ENCODE measurements at regions not wholly inside any gene's neighbourhood (a gene's known extent, or its start where the extent isn't known, plus 50 kb on each side); places are given as distances from the start of the nearest gene placed in this dataset.
"Not testable (repeated sequence)": the region's sequence is repeated elsewhere in the genome, so short reads cannot be mapped to it uniquely, and the experiment has no call there.

- DNase-seq (ENCODE audit: low read depth in 2 of 2) = no peak
These were observed 1033.6 kb downstream of the SLITRK5 start for GRCh38 chr13:88704600-88705275.

- no peak for DNase-seq (ENCODE audit: low read depth in 2 of 2)
These were observed 1036.5 kb downstream of the SLITRK5 start for GRCh38 chr13:88707646-88708045.

DNA sequence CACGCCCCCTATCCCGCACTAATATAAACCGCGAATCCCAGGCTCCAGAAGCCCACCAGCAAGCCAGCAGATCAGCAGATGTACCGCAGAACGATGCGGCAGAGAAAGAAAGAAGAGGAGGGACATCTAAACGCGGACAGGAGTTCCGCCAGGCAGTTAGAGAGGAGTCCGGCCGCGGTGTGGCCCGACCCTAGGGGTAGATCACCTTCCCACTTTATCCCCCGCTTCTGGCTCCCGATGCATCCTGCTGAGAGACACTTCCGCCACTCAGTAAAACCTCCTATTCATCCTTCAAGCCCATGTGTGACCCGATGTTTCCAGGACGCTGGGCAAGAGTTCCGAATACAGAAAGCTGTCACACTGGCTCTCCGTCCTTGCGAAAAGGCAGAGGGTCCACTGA, 1046.8 kb downstream of the SLITRK5 start:
- no peak for DNase-seq (ENCODE audit: low read depth in 2 of 2)

GRCh38 chr13:88718781-88719180, 1047.6 kb downstream of the SLITRK5 start:
- DNase-seq (ENCODE audit: low read depth in 2 of 2) = no peak

GRCh38 chr13:88726075-88726474, 1054.9 kb downstream of the SLITRK5 start:
- DNase-seq (ENCODE audit: low read depth in 2 of 2) = no peak

- not testable (repeated sequence) for DNase-seq (ENCODE audit: low read depth in 2 of 2)
These were observed 1056.1 kb downstream of the SLITRK5 start for GRCh38 chr13:88727236-88727635.

DNA sequence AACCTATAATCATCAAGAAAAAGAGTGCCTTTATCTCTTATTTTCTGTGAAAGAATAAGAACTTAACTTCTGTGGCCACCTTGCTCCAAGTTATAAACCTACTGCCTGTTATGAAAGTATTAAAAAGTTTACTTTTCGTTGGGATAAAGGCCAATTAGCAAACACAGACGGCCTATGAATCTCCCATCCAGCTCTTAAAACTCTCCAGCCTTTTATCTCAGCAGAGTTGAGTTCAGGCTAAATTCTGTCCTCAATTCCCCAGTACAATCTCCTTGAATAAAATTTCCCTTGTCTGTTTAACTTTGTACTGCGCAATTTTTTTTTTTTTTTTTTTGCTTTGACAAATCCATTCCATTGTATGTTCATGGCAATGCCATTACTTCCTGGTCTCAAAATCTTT, 1058.4 kb downstream of the SLITRK5 start:
- DNase-seq (ENCODE audit: low read depth in 2 of 2) = no peak

GRCh38 chr13:88736026-88736425, 1064.9 kb downstream of the SLITRK5 start:
- no peak for DNase-seq (ENCODE audit: low read depth in 2 of 2)

DNA sequence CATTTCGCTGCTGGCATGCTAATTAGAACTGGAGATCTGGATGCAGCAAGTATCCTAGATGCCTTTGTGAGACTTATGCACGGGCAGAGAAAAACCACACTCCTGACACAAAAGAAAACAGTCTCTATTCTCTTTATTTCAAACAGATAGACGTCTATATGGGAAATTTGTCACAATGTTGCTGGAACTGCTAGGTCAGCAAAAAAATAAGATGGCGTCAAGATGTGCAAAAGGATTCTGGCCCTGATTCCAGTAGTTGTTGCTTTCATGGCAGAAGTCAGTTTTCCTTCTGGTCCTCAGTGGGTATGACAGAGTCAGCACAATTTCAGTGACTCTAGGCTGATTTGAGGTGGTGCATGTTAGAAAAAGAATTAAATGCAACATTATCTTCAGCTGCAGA, 1068.0 kb downstream of the SLITRK5 start:
- no peak for DNase-seq (ENCODE audit: low read depth in 2 of 2)

- DNase-seq (ENCODE audit: low read depth in 2 of 2) = no peak
These were observed 1073.1 kb downstream of the SLITRK5 start for GRCh38 chr13:88744289-88744688.

DNA sequence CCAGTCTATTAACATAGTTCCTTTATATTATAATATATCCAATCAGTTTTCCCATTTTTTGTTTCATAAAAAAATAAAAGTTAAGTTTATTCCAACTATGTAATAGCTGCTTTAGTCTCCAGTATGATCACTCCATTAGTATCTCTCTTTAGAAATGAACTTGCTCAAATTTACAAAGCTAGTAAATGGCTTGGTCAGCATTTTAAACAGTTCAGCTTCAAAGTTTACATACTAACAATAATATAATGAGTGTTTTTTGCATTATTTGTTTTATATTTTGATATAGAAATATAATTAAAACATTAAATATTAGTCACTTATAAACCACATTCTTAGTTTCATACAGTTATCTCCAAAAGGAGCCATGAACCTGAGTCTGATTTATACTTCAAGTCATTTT, 1073.8 kb downstream of the SLITRK5 start:
- no peak for DNase-seq (ENCODE audit: low read depth in 2 of 2)

DNA sequence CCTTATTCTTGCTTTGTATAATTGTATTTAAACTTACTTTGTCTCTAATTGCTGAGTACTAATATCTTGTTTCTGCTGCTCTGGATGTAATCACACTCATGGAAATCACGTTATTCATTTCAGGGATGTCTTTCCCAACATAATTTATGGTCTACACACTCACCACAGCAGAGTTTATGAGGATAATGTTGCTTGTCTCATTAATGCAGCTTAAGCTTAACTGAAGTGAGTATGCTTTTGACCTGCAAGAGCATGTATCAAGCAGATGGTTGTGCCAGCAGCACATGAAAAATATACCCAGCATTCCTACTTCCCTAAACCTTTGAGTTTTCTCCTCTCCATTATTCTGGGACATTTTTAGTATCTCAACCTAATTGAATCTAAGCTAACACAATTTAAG, 1080.9 kb downstream of the SLITRK5 start:
- DNase-seq (ENCODE audit: low read depth in 2 of 2) = no peak

DNA sequence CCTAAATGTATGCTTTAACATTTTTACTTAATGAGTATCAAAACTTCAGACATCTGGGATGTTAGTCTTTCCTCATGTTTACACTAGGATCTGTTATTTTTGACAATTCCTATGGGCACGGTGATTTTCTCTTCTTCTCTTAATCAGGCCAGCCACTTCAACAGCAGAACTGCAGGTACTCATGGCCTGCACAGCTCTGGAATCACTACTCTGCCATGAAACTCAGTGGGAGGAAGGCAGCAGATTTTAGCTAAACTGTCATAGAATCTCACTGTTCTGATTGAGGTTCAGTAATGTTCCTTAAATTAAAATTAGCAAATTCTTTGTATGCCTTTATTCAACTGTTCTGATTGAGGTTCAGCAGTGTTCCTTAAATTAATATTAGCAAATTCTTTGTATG, 1083.0 kb downstream of the SLITRK5 start:
- DNase-seq (ENCODE audit: low read depth in 2 of 2) = no peak

DNA sequence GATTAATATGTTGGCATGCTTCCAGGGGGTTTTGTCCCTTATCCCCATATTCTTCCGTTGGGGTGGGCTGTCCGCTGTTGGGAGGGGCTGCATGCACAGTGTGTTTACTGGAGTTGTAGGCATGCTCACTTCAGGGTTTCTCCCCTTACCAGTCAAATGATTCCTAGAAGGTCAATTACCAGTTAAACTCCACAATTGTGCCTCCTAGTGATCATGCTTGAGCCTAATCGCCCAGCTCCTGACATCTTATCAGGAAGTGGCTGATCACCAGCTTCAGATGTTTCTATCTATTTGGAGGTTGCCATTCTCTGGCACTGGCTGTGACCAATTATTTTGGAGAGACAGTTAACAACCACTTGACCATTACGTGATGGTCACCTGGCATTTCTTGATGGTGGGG, 1090.0 kb downstream of the SLITRK5 start:
- DNase-seq (ENCODE audit: low read depth in 2 of 2) = no peak

DNA sequence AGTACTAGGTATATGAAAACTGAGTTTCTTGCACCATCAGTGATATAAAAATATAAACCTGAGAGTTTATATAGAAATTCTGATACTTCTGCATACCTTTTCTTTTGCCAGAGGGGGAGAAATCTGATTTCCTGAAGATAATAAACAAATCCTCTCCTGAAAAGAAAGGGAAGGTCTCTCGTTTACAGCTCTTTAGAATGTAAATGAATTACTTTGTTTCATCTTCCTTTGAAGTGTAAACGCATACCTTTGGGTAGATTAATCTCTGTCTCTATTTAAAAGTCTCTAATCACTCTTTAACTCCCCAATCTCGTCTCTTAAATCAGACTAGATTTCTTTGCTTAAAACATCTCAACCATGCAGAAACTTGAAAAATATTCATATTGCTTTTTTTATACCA, 1092.9 kb downstream of the SLITRK5 start:
- DNase-seq (ENCODE audit: low read depth in 2 of 2) = no peak

DNA sequence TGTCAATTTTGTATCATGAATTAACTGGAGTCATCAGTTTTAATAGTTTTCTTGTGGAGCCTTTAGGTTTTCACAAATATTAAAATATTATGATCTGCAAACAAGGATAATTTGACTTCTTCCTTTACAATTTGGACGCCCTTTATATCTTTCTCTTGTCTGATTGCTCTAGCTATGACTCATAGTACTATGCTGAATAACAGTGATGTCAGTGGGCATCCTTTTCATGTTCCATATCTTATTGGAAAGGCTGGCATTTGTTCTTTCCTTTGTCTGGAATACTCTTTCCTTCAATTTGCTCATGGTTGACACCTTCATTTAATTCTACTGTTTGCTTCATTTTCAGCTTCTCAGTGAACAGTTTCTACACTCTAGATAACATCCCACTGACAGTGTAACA, 1129.3 kb downstream of the SLITRK5 start:
- no peak for DNase-seq (ENCODE audit: low read depth in 2 of 2)

- no peak for DNase-seq (ENCODE audit: low read depth in 2 of 2)
These were observed 1130.2 kb downstream of the SLITRK5 start for GRCh38 chr13:88801361-88801760.

- DNase-seq (ENCODE audit: low read depth in 2 of 2) = no peak
These were observed 1131.7 kb downstream of the SLITRK5 start for GRCh38 chr13:88802886-88803285.

DNA sequence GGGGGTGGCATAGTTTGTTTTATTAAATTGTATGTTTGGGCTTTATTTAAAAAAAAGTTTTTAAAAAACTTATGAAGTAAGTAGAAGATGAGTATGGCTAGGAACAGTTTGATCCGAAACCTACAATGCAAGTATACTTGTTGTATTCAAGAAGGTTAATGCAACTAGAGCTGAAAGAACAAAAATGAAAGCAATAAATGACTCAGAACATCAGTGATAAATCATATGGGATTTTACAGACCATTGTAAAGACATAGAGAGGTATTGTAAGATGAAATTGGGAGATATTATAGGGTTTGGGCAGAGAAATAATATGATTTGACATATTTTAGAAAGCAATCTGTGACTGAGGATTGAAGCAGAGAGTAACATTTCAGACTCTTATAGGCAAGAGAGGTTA, 1135.3 kb downstream of the SLITRK5 start:
- DNase-seq (ENCODE audit: low read depth in 2 of 2) = no peak

- no peak for DNase-seq (ENCODE audit: low read depth in 2 of 2)
These were observed 1146.4 kb downstream of the SLITRK5 start for GRCh38 chr13:88817560-88817959.

DNA sequence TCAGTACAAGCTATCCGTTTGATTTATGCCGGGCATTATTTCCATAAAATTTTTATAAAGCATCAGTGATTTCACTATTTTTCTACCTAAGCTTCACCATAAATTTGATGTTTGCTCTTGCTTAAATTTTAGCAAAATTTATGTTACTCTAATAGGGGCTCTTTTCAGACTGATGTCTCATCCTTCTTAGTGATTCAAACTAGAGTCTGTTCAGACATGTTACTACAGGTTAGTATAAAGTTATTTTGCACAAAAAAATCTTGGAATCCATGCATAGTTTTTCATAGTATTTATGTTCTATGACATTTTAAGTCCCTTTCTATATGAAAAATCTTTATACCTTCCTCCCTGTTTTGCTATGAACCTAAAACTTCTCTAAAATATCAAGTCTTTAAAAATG, 1151.9 kb downstream of the SLITRK5 start:
- DNase-seq (ENCODE audit: low read depth in 2 of 2) = no peak

- no peak for DNase-seq (ENCODE audit: low read depth in 2 of 2)
These were observed 1153.0 kb downstream of the SLITRK5 start for GRCh38 chr13:88824218-88824617.

GRCh38 chr13:88840085-88840484, 1168.9 kb downstream of the SLITRK5 start:
- no peak for DNase-seq (ENCODE audit: low read depth in 2 of 2)

- DNase-seq (ENCODE audit: low read depth in 2 of 2) = not testable (repeated sequence)
These were observed 1181.1 kb downstream of the SLITRK5 start for GRCh38 chr13:88852293-88852692.
